A673 (cell line): ENCODE measurements at regions not wholly inside any gene's neighbourhood (a gene's known extent, or its start where the extent isn't known, plus 50 kb on each side); places are given as distances from the start of the nearest gene placed in this dataset.

Experiments
- BruUV-seq: library from RNA; stranded (reverse); fragments of 400-500 nt; replicated peaks from 2 replicates; lab custom pipeline; 2021; lab: Mats Ljungman, UMichigan
- CTCF ChIA-PET: fragments of 300-600 bp; sonication (Branson Sonifier 250); formaldehyde crosslinking; loops from one replicate; lab custom pipeline; 2022; ENCODE audit warnings: antibody characterized with exemption; lab: Charles Lee
- POLR2A ChIA-PET: fragments of 300-600 bp; sonication (Branson Sonifier 250); formaldehyde crosslinking; loops from one replicate; lab custom pipeline; 2022; ENCODE audit warnings: antibody characterized with exemption; ENCODE audit not compliant: low non-redundant PET; lab: Charles Lee
- DNase-seq: peaks from one replicate; pipeline ENCODE4 v3.0.0-alpha.2; 2015; ENCODE audit warnings: low spot score
- H3K27ac ChIP-seq: fragments of 200-600 bp; sonication (generic); 2 replicates; pipeline ENCODE4 v1.5.1; 2016; ENCODE audit warnings: mixed run types, low read depth, mild to moderate bottlenecking, mixed read lengths, antibody characterized with exemption, low read length; ENCODE audit not compliant: poor library complexity, severe bottlenecking
- H3K27me3 ChIP-seq: fragments of 200-600 bp; sonication (generic); replicated peaks from 2 replicates; pipeline ENCODE4 v1.6.1; 2017; ENCODE audit warnings: mixed run types, low read depth, mild to moderate bottlenecking, mixed read lengths, antibody characterized with exemption, low read length; ENCODE audit not compliant: insufficient read depth, poor library complexity
- H3K36me3 ChIP-seq: fragments of 200-600 bp; sonication (generic); 2 replicates; pipeline ENCODE4 v1.6.1; 2016; ENCODE audit warnings: mixed run types, mild to moderate bottlenecking, mixed read lengths, antibody characterized with exemption, low read length; ENCODE audit not compliant: insufficient read depth, poor library complexity, severe bottlenecking
- H3K4me1 ChIP-seq: fragments of 200-600 bp; sonication (generic); 2 replicates; pipeline ENCODE4 v1.6.1; 2017; ENCODE audit warnings: mixed run types, mild to moderate bottlenecking, mixed read lengths, antibody characterized with exemption, low read length; ENCODE audit not compliant: insufficient read depth, poor library complexity, severe bottlenecking
- H3K4me3 ChIP-seq: fragments of 200-600 bp; sonication (generic); 2 replicates; pipeline ENCODE4 v1.5.1; 2016; ENCODE audit warnings: low read depth, mixed run types, mild to moderate bottlenecking, mixed read lengths, low read length; ENCODE audit not compliant: poor library complexity, severe bottlenecking
- H3K9me3 ChIP-seq: fragments of 200-600 bp; sonication (generic); 2 replicates; pipeline ENCODE4 v1.6.1; 2016; ENCODE audit warnings: mixed run types, low read depth, mild to moderate bottlenecking, mixed read lengths, antibody characterized with exemption, low read length; ENCODE audit not compliant: poor library complexity, severe bottlenecking
- EZH2 ChIP-seq: fragments of 200-600 bp; sonication (generic); IDR thresholded peaks from 2 replicates; pipeline ENCODE4 v1.6.1; 2017; ENCODE audit warnings: borderline replicate concordance, low read depth, mild to moderate bottlenecking, mixed read lengths, antibody characterized with exemption, low read length; ENCODE audit not compliant: poor library complexity, severe bottlenecking
- intact Hi-C: fragments of 100-400 bp; cut with micrococcal nuclease; formaldehyde crosslinking; loops from one replicate; pipeline ENCODE4 v1.10.0; 2022; ENCODE audit not compliant: unreplicated experiment
- TF ChIP-seq, protein P1 (sequence below): fragments of 300-800, 200-600 bp; sonication (generic); conservative IDR thresholded peaks from 2 replicates; pipeline ENCODE4 v1.5.1; 2017; ENCODE audit warnings: low read depth, mild to moderate bottlenecking, antibody characterized with exemption, low read length, moderate library complexity, mixed read lengths

DNA sequence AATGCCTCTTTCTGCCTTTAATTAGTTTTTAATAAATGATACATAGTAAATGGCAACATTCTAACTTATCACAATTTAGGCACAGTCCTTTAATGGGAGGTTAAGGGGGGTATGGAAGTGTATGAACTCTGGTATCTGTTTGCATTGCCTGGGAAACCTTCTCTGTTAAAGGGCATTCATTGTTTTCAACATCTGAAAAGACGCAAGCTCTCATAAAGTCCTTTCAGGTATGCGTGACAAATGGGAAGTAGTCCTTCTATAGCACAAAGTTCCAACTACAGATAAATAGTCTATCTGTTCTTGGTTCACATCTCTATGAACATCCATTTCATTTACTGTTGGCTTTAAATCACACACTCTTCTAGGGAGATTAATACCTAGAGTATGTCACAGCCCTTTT lies 298.0 kb upstream of the PMFBP1 start:
- TF ChIP-seq EZH2, result no peak
- TF ChIP-seq, protein P1, sequence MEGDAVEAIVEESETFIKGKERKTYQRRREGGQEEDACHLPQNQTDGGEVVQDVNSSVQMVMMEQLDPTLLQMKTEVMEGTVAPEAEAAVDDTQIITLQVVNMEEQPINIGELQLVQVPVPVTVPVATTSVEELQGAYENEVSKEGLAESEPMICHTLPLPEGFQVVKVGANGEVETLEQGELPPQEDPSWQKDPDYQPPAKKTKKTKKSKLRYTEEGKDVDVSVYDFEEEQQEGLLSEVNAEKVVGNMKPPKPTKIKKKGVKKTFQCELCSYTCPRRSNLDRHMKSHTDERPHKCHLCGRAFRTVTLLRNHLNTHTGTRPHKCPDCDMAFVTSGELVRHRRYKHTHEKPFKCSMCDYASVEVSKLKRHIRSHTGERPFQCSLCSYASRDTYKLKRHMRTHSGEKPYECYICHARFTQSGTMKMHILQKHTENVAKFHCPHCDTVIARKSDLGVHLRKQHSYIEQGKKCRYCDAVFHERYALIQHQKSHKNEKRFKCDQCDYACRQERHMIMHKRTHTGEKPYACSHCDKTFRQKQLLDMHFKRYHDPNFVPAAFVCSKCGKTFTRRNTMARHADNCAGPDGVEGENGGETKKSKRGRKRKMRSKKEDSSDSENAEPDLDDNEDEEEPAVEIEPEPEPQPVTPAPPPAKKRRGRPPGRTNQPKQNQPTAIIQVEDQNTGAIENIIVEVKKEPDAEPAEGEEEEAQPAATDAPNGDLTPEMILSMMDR, result no peak
- CTCF ChIA-PET, result no interaction called here
- no peaks in the 10 kb centered on the region for H3K9me3 ChIP-seq
- H3K4me1 ChIP-seq, result no peaks in the 10 kb centered on the region
- no peak for DNase-seq
- no peak overlapping the region for H3K4me3 ChIP-seq
- POLR2A ChIA-PET, result no interaction called here
- no TSS peak for BruUV-seq
- intact Hi-C loops, result loop anchor here (5.0 kb wide), 3 partner anchors 68 to 343 kb away; no protein-coding TSS in a partner anchor
- H3K36me3 ChIP-seq, result no peaks in the 10 kb centered on the region
- no peak overlapping the region for H3K27ac ChIP-seq
- no peaks in the 10 kb centered on the region for H3K27me3 ChIP-seq

DNA sequence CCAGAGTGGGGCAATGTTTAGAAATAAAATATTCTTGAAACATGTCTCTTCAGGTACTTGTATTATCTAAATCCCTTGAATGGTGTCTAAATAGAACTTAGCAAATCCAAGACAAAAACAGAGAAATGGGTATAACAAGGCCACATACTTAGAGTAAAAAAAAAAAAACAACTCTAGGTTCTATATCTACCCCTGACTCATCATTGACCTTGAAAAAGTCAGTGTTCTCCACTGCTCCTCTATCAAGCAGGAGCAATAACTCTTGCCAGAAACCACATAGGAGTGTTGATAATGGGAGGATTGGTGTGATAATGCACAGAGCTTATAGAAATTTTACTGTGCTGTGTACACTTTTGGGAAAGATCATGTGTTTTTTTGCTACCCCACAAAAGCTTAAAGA lies 296.6 kb upstream of the PMFBP1 start:
- TF ChIP-seq, protein P1, result no peak
- no peak for TF ChIP-seq EZH2
- POLR2A ChIA-PET, result no interaction called here
- BruUV-seq, result no TSS peak
- CTCF ChIA-PET, result no interaction called here
- no peaks in the 10 kb centered on the region for H3K9me3 ChIP-seq
- H3K4me3 ChIP-seq, result no peak overlapping the region
- H3K4me1 ChIP-seq, result no peaks in the 10 kb centered on the region
- H3K36me3 ChIP-seq, result no peaks in the 10 kb centered on the region
- no peak overlapping the region for H3K27ac ChIP-seq
- intact Hi-C loops, result loop anchor here (5.0 kb wide), 3 partner anchors 66 to 341 kb away; no protein-coding TSS in a partner anchor
- no peak for DNase-seq
- H3K27me3 ChIP-seq, result no peaks in the 10 kb centered on the region

DNA sequence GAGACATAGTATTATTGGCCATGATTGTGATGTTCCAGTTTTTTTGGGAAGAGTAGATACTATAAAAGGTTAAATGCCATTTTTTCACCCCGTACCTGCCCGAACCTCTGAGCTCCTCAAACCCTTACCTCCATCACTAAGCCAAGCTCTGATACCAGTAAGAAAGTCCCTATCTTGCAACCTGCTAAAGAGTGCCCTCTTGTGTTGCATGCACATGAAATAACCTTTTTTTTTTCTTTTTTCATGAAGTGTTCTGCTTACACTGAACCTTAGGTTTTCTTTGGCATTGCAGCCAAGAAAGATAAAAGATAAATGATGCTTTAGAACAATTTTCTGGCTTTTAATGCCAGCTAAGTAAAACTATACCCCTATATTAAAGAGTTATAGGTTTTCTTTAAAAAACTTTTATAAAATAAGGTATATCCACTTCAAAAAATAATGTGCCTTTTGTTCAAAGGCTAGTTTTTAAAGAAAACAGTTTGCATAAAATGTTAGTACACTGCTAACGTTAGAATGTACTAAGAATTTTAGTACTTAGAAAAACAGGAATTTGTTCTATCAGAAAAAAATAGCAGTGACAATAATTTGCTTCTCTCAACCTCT lies 295.3 kb upstream of the PMFBP1 start:
- H3K27me3 ChIP-seq, result no peaks in the 10 kb centered on the region
- ChIA-PET CTCF (interaction anchor here (0.6 to 1.7 kb wide), 6 partner anchors 38 to 342 kb away, joined by 3 to 7 read pairs (median 4); no protein-coding TSS in a partner anchor), POLR2A (interaction anchor here (0.6 kb wide), 1 partner anchor 75 kb away, joined by 25 read pairs; no protein-coding TSS in a partner anchor)
- intact Hi-C loops, result loop anchor here (5.0 kb wide), 3 partner anchors 65 to 340 kb away; no protein-coding TSS in a partner anchor
- BruUV-seq, result no TSS peak
- H3K4me1 ChIP-seq, result no peaks in the 10 kb centered on the region
- no peak for TF ChIP-seq EZH2
- TF ChIP-seq, protein P1, result peak; percentile 68
- DNase-seq, result peak; percentile 49
- no peaks in the 10 kb centered on the region for H3K36me3 ChIP-seq
- no peak overlapping the region for H3K27ac ChIP-seq
- no peak overlapping the region for H3K4me3 ChIP-seq
- no peaks in the 10 kb centered on the region for H3K9me3 ChIP-seq
